PC-9 (cell line): ENCODE measurements at regions not wholly inside any gene's neighbourhood (a gene's known extent, or its start where the extent isn't known, plus 50 kb on each side); places are given as distances from the start of the nearest gene placed in this dataset.

ENCODE experiments used
- EZH2 ChIP-seq: fragments of 200-600 bp; sonication (generic); IDR thresholded peaks from 2 replicates; pipeline ENCODE4 v1.8.0; 2017; ENCODE audit warnings: antibody characterized with exemption, low read depth
- TF ChIP-seq, protein P1 (sequence below): fragments of 200-600 bp; sonication (generic); conservative IDR thresholded peaks from 2 replicates; pipeline ENCODE4 v1.6.1; 2017; ENCODE audit warnings: mixed run types, antibody characterized with exemption, mild to moderate bottlenecking, moderate library complexity

DNA sequence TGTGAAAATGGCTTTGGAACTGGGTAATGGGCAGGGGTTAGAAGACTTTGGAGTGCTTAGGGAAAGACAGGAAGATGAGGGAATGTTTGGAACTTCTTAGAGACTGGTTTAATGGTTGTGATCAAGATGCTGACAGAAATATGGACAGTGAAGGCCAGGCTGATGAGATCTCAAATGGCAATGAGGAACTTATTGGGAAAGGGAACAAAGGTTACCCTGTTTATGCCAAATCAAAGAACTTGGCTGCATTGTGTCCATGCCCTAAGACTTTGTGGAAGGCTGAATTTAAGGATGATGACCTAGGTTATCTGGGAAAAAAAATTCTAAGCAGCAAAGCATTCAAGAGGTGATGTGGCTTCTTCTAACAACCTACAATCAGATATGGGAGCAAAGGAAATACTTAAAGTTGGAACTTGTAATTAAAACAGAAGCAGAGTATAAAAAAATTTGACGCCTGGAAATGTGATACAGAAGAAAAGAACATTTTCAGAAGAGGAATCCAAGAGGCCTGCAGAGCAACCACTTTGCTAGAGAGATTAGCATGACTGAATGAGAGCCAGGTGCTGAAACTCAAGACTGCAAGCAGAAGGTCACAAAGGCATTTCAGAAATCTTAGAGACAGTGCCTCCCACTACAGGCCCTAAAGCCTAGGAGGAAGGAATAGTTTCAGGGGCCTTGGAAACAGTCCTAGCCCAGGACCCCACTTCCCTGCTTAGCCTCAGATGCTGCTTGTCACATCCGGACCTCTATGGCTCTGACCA lies 65.6 kb upstream of the FLRT2 start:
- TF ChIP-seq, protein P1, sequence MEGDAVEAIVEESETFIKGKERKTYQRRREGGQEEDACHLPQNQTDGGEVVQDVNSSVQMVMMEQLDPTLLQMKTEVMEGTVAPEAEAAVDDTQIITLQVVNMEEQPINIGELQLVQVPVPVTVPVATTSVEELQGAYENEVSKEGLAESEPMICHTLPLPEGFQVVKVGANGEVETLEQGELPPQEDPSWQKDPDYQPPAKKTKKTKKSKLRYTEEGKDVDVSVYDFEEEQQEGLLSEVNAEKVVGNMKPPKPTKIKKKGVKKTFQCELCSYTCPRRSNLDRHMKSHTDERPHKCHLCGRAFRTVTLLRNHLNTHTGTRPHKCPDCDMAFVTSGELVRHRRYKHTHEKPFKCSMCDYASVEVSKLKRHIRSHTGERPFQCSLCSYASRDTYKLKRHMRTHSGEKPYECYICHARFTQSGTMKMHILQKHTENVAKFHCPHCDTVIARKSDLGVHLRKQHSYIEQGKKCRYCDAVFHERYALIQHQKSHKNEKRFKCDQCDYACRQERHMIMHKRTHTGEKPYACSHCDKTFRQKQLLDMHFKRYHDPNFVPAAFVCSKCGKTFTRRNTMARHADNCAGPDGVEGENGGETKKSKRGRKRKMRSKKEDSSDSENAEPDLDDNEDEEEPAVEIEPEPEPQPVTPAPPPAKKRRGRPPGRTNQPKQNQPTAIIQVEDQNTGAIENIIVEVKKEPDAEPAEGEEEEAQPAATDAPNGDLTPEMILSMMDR: no peak
- TF ChIP-seq EZH2: no peak
